HG03469 (cell line): ENCODE measurements at regions not wholly inside any gene's neighbourhood (a gene's known extent, or its start where the extent isn't known, plus 50 kb on each side); places are given as distances from the start of the nearest gene placed in this dataset.

Experiments used
- ATAC-seq: cut with Tn5 transposase; IDR thresholded peaks from one replicate; pipeline ENCODE4 v1.9.1; 2021; ENCODE audit warnings: mild to moderate bottlenecking, moderate library complexity, moderate number of reproducible peaks; ENCODE audit not compliant: unreplicated experiment

DNA sequence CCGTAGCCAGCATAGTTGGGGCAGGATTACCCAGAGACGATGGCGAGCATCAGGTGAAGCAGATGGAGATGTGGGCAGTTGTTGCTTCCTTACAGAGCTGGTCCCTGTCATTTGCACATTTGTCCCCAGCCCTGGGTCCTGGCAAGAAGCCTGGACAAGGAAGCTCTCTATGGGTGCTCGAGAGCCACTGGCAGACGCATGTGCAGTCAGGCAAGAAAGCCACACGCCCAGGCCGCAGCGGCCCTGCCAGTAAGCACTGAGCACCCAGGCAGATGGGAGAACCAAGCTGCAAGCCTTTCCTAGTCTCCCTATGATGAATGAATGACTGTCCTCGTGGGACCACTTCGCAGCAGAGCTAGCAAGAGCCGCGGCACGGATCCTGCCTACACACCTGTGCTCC is 182.8 kb downstream of the FOXO1 start:
- ATAC-seq: no peak

DNA sequence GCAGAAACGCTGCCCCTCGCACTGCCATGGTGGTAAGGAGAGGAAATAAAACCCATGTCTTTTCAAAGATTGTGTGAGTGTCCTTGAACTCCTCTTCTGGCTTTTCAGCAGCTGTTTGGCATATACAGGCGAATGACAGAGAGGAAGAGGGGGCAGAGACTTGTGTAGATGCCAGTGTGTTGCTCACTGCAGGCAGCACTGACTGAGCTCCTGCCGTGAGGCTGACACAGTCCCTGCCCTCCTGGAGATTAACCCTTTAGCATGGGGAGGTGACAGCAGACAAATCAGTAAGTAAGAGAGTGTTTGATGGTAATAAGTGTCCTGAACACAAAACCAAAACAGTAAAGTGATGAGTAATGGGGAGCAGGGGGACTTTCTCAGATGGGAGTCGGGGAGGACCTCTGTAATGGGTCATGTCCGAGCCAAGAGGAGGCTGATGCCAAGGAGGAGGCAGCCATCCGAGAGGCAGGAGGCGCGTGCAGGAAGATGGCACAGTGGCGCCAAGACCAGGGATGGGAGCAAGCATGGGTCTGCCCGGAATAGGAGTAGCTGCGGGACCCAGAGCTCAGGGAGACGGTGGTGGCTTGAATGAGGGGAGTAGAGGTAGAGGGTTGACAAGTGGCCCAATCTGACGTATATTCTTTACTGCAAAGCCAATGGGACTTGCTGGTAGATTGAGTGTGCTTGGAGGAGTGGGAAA is 182.2 kb downstream of the FOXO1 start:
- ATAC-seq: no peak

DNA sequence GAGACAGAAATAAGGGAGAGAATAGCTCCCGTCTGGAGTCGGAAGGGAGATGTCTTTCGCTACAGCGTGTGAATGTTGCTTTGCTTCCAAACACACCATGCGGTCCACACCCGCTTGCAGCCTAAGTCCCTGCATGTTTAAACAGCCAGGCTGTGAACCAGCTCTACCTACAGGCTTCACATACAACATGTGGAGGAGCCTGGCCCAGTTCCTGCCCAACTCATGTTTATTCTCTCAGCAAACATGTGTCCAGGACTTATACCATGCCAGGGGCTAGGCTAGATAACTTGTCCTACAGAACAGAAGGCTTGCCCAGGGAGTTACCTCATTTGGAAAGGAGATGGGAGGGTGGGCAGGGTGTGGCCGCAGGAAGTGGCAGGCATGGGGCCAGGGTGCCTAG is 181.5 kb downstream of the FOXO1 start:
- no peak for ATAC-seq

DNA sequence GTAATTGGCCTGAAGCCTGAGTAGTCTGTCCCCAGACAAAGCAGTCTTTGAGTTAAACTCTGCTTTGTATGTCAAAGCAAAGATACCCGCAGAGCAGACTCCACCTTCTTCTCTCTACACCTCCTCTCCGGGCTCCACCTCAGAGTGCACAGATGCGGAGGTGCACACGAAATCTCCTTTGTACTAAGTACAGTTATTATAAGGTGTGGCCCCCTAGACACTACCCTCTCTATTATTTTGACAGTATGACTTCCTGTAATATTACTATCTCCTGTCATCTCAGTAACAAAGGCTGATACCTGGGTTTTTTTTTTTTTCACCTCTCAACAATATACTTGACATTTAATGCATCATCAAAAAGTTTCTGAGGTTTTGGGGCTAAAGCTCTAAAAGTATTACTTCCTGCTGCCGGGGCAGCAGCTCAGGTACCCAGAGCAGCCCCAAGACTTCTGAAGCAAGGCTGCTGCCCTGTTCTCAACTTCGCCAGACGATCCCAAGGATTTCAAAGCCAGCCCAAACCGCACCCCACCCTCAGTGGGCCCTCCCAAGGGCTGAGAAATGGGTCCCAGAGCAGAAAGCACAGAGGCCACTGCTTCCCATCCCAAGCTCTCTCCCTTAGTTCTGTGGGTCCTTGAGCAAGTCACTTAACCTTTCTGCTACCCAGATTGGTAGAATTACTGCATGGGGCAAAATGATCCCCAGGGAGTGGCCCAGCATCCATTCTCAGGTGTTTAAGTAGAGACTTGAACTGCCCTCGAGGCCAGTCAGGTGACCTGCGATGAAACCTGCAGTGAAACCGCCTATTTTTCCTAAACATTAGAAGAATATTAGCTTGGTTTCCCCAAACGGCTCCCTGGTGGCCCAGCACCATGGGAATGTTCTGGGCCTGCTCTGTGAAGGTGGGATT is 180.6 kb downstream of the FOXO1 start:
- no peak for ATAC-seq

DNA sequence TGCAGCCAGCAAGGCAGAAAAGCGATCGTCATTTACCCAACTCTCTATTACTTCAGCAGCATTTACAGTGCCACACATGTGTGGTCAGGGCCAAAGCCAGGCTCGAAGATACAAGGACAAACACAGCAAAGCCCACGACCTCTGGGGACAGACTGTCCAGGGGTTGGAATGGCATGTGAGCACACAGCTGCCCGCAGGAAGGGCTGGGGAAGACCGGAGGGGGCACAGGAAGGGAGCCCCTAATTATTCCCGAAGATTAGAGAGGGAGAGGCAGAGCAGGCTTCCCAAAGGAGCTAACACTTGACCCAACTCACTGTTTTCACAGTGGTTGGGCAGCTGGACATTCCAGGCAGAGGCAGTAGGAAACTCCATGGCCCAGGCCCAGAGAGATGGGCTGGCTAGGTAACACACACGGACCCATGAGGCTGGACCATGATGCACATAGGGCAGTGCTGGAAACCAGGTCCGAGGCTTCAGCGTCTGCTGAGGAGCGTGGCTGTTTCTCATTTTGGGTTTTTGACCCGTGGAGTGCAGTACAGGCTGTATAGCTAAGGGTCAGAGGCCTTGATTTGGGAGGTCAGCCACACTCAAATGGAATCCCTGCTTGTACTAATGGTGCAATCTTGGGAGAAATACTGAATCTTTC is 179.8 kb downstream of the FOXO1 start:
- ATAC-seq: no peak

DNA sequence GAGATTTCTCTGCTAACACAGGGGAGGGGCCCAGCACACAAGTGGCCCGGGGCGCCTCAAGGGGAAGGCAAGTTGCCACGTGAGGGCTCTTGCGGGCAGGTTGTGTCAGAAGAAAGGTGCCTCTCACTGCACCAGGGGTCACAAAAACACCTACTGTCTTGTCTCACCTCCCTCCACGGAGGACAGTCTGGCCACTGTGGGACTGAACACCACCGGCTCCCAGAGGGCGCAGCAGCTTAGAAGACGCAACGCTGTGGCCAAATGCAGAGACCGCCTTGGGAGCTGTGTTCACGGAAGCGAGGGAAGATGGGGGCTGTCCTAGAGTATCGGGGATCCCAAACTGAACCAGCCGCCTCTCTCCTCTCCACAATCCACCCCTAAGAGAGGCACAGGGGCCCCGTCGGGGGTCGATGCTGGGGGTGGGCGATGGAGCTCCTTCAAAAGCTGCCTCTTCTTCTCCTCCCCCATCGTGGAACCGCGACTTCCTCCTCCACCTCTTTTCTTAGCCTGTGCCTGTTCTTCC is 177.5 kb downstream of the FOXO1 start:
- no peak for ATAC-seq

DNA sequence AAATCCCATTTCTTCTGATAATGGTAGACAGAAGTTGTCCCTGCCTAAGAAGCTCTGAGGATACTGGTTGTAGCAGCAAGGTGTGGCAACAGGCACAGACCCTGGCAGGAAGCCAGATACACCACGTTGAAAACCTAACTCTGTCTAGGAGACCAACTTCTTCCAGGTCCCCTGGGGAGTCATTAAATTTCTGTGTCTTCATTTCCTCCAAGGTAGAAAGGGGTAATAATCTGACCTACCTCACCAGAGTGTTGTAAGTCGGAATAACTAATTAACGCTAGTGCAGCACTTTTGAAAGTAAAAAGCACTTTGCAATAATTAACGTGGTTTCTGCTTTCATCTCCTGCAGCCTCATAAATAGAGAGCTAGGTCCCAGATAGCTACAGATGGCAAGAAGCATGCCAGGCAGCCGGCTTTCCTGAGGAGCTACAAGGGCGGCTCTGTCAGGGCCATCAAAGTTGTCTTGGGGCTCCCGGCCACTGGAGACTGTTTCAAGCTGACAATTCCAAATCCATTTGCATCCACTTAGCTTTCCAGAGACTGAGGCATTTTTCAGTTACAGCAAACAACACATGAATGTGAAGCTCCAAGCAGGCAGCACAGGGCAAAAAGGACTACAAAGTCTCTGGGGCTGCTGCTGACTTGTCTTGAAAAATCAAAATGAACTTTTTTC is 176.2 kb downstream of the FOXO1 start:
- no peak for ATAC-seq

DNA sequence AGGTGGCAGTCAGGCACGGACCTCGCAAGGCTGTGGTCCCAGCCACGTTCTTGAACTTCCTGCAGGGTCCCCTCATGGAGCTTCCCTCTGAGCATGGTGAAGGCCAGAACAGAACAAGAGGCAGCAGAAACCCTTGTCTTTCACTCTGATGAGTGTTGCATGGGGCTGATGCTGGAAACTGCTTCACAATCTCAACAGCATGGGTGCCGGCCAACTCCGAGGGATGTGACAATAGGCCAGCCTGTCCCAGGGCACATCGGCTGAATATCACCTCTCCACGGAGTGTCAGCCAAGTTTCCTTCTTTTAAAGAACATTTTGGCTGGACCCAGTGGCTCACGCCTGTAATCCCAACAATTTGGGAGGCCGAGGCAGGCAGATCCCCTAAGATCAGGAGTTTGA is 173.9 kb downstream of the FOXO1 start:
- no peak for ATAC-seq

DNA sequence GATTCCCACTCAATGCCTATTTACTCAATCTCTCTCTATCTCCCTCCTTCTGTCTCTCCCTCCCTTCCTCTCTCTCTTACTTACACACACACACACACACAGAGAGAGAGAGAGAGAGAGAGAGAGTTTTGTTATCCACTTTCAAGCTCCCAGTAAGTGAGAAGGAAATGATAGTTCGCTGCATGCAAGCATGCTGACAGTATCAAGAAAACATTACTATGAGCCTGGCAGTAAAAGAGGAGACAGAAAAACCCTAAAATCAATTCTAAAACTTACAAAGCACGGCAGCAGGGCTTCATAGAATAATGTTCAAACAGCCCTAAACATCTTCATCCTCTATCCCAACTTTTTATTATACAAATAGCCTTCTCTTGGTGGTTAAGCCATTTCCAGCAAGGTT is 171.9 kb downstream of the FOXO1 start:
- ATAC-seq: no peak

DNA sequence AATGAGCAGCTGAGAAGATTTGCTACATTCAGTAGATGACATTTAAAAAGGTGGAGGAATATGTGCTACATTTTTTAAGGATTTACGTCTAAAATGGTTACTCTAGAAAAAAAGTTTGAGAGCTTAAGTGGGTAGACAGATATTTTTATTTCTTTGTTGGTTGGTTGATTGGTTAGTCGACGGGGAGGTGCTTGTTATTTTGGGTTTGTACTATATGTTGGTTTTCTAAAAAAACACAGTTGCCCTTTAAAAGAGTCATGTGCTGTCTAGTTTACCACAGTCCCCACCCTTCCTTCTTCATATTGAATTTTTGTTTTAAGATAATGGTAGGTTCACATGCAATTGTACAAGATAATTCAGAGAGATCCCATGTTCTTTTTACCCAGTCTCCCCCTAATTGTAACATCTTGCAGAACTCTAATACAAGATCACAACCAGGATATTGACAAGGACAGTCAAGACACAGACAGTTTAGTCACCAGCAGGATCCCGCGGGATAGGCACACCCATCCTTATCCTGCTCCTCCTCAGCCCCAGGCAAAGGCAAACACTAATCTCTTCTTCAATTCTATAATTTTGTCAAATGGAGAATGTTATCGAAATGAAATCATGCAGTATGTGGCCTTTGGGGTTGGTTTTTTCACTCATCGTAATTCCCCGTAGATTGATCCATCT is 171.4 kb downstream of the FOXO1 start:
- no peak for ATAC-seq

DNA sequence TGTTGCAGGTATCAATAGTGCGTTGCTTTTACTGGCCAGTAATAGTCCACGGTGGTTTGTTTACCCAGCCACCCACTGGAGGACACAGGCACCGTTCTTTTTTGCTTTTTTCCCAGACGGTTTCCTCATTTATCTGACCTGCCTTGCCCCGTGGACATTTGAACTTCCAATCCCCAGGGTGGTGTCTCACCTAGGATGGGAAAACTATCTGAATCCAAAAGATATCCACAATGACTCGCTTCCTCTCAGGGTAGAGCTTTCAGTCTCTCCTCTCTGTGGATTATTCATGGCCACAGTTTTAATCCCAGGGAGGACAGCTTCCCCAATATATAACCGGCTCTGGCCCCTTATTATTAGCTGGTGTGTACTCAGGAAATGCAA is 170.8 kb downstream of the FOXO1 start:
- no peak for ATAC-seq

DNA sequence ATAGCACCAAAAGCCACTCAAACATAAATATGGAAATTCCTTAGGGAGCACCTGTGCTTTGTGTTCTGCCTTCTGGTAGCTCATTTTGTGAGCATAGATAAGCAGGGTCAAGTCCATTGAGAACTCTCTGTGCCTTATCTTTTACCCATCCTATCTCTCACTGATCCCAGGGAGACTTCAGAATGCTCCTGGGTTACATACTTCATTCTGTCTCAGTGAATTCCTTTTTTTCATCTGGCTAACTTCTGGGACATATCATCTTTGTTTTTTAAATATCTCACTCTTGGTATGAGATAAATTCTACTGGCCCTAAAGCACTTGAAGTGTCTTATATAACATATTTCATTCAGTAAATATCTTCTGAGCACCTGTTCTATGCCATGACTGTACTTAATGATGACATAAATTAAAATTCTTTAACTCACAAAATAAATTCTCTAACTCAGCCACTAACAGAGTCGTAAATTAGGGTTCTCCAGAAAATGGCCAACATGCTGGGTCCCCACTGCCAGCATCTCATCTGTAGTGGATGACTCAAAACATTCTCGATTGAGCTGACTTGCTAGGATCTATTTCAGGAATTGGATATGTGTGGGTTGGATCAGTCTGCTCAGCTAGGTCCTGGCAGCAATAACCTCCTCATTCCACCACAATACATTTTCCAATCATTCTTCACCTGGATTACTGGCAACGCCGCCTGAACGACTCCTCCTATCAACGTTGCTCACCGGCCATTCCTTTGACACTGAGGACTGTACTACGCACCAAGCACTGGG is 170.2 kb downstream of the FOXO1 start:
- no peak for ATAC-seq

DNA sequence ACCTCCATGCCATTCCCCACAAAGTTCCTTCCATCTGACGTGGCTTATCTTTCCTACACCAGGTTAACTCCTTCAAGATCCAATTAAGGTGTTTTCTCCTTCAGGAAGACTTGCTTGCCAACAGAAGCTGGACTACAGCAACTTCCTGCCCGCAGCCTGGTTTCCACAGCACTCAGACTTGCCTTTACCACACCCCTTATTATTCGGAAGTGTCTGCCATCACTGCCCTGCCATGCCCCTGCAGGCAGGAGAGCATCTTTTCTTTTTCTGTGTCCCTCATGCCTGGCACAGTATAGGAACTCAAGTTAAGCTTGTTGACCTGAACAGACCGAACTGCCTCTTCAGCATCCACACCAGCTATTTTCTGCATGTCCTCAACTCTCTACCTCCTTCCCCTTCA is 168.0 kb downstream of the FOXO1 start:
- no peak for ATAC-seq

DNA sequence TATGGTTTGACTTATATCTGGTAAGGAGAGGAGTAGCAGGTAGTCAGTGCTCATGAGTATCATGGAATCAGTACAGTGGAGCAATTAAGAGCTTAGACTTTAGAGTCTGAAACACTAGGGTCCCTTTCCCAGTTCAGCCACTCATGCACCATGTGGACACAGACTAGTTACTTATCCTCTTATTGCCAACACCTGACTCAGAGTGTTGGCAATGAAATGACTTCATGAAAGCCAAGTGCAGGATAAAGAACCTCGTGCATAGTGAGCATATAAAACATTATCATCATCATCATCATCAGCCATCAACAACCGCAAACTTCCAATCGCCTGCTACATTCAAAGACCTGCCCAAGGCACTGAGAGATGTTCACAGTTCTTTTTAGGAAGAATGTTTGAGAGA is 164.2 kb downstream of the FOXO1 start:
- no peak for ATAC-seq

DNA sequence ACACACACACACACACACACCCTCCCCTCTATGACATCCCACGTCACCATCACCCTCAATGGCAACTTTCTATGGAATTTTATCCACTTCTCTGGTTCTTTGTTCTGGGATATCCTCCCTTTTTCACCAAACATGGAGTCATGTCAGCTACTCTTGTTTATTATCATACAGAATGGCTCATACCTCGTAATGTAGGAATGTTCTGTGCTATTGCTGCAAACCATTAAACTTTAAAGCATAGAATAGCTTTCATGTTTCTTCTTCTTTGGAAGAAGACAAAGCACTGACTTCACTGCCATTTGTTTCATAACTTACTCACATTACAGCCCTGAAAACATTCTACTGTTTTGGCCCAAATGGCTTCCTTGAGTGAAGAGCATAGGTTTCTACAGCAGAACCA is 163.4 kb downstream of the FOXO1 start:
- no peak for ATAC-seq

DNA sequence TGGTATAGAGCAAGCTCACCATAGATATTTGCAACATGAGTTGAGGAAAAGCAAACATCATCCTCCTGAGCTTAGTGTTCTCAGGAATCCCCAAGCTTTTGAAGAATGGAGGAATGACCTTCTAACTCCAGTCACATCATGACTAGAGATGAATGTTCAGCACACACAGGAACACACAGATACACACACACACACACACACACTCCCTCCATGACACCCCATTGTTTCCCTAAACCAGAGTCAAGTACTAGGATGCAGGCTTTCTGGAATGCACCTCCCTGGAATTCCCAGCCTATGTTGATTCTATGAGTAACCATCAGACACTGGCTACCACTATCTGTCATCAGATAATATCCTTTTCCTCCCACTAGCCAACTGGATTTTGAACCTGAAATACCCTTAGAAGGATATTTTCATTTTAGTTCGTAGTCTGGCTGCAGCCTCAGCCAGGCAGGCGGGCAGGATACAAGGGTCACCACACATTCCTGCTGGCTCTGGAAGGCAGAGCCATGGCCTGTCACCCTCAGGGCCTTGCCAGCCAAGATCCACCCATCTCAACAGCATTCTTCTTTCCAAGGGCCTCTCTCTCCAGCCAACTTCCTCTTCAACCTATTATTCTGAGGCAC is 162.4 kb downstream of the FOXO1 start:
- ATAC-seq: no peak

DNA sequence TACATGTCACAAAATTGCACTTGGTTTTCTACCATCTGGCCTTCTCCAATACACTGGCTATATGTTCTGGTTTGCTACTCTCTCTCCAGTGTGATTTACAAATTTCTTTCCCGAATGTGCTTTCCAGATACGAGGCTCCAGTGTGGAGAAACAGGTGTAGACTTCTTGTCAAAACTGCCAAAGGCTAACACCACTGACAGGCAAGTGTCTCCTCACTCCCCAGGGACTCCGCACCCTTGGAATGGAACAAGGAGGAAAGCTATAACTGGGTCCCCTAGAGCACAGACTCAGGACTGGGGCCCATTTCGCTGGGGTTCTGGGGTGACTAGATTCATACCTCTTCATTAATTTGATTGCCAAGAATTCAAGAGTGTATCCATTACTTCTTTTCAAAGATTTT is 161.8 kb downstream of the FOXO1 start:
- ATAC-seq: no peak

DNA sequence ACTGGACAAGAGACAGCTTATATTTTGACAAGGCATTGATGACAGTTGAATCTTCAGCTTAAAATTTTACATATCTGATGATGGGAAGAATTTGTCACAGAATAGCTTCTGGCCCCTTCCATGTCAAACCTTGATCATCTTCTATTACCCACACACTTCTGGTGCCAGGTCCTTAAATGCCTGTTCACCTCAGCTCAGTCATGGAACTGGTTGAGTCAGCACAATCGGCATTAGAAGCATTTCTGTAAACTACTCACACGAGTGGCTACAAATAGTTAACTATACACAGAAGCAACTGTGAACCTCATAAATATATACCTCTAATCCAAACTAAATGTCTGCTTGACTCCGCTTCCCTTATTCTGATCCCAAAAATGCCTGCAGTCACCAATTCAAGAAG is 161.2 kb downstream of the FOXO1 start:
- no peak for ATAC-seq
